Embryonic facial prominence (tissue), 1 donor: ENCODE measurements at regions not wholly inside any gene's neighbourhood (a gene's known extent, or its start where the extent isn't known, plus 50 kb on each side); places are given as distances from the start of the nearest gene placed in this dataset.

ENCODE experiments used
- DNase-seq: peaks from one replicate; pipeline ENCODE4 v3.0.0-alpha.2; 2016; ENCODE audit errors: extremely low spot score

DNA sequence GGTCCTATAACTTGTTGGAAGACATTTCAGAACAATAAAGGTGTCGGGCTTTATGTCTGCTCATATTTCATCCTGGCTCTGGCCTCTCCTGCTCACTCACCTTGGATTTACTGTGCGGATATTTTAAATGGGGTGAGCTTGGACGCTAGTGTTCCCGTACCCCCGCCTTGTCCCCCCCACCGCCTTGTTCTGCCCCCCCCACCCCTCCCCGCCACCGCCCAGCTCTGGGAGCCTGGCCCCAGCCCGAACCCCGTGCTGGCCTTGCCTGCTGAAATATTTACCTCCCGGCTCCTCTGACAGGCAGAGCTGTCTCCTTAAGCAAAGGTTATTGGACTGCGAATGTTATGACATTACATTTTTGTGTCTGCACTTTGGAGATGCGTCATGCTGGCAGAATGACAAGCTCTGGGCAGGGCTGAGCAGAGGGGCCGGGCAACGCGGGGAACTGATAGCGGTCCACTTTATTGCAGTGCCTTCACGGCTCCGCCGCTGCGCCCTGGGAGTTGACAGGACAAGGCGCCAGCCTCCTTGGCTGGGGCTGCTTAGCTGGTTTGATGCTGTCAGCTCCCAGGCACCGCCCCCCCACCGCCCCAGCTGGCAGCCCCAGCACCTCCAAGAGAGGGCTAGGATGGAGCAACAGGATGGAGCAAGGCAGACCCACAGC is 222.5 kb upstream of the GSE1 start:
- no peak for DNase-seq

DNA sequence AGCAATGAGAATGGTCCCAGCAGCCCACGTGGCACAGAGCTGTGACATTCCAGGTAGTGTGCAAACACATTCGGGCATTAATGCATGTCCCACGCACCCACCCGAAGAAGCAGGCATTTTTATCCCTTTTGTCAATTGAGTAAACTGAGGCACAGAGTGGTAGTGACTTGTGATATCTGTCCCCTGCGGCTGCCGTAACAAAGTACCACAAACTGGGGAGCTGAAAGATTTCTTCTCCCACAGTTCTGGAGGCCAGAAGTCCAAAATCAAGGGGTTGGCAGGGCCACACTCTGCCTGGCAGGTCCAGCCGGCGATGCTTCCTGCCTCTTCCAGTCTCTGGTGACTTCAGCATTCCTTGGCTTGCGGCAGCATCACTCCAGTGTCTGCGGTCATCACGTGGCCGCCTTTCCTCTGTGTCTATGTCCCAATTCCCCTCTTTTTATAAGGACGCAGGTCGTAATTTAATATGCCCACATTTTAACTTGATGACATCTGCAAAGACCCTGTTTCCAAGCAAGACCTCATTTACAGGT is 221.9 kb upstream of the GSE1 start:
- no peak for DNase-seq

DNA sequence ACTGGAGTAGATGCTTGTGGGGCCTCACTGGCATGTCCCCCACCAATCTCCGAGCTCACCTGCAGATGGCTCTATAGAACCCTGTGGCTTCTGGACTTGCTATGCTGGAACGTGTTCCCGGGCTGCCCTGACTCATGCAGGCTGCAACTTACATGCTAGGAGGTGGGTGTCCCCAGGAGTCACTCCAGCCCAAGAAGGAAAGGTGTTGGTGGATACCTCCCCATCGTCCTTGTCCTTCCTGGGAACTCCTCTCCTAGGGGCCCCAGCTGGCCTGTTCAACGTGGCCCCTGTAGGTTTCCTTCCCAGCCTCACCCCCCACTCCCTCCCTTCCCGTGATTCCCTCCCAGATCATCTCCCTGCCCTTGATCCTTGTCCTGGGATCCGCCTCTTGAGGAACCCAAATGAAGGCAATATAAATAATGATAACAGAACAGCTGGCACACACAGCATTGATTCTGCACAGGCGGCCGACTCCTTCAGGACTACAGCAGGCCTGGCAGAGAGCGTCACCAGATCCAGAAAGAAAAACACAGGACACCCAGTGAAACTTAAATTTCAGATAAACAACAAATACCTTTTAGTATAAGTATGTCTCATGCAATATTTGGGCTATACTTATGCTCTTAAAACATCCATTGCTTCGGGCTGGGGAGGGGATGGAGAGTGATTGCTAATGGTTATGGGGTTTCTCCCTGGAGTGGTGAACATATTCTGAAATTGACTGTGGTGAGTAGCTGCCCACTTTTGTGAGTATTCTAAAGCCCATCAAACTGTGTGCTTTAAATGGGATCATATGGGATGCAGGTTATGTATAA is 221.1 kb upstream of the GSE1 start:
- DNase-seq: no peak

DNA sequence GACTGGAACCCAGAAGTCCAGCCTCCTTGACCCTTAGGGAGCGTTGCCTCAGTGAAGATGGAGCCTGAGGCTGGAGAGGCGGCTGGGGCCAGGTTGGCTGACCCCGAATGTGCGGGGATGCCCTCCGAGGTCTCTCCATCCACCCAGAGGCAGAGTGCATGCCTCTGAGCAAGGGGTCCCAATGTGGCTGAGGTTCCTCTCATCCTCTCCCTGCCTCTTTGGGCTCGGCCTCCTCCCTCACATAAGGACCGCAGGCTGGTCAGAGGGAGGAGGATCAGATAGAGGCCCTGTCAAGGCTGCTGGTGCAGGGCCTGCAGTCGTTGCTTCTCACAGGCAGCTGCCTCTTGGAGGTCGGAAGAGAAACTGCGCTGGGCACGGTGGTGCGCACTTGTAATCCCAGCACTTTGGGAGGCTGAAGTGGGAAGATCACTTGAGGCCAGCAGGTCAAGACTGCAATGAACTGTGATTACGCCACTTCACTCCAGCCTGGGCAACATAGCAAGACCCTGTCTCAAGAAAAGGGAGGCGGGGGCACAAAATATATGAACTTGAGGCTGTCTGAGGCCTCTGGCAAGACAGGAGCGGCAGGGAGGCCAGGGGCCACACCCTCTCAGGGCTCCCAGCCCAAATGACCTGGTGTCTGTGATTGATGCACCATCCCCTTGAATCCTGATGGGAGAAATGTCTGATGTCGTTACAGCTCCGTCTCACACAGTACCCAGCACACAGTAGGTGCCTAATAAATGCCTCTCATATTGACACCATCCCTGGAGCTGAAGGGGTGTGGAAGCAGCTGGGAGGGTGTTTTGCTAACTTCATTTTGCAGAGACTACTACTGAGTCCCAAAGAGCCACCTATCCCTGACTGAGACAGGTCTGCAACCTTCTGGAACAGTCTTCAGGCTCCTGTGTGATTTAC is 220.1 kb upstream of the GSE1 start:
- no peak for DNase-seq

DNA sequence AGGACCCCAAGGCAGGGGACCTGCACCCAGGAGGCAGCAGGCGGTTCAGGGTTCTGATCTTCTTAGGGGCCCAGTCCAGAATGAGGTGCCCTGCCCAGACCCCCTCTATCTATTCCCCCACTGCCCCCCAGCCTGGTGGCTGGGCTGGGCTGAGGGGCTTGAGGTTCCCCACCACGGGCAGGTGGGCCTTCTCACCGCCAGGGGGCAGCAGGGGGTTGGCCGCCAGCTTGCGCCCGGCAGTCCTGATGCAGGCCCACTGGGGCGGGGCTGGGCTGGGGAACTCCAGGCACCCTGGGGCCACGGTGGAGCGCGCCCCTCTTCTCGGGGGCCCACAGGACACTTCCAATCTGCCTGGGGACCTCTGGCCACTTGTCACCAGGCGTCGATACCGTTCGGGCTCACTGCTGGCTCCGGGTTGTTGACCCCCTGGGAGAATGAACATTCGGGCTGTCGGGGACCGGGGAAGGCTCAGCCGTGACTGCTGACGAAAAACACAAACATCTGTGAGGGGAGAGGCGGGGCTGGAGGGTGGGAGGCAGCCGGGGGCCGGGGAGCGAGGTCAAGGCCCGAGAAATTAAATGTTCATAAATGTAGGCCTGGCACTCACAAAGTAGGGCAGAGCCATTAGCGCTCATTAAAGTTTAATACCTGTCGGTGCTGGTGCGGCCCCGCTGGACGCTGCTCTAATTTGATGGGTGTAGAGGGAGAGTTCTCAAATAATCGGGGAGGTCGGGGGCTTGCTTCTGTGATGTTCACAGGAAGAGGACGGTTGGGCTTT is 219.3 kb upstream of the GSE1 start:
- no peak for DNase-seq

DNA sequence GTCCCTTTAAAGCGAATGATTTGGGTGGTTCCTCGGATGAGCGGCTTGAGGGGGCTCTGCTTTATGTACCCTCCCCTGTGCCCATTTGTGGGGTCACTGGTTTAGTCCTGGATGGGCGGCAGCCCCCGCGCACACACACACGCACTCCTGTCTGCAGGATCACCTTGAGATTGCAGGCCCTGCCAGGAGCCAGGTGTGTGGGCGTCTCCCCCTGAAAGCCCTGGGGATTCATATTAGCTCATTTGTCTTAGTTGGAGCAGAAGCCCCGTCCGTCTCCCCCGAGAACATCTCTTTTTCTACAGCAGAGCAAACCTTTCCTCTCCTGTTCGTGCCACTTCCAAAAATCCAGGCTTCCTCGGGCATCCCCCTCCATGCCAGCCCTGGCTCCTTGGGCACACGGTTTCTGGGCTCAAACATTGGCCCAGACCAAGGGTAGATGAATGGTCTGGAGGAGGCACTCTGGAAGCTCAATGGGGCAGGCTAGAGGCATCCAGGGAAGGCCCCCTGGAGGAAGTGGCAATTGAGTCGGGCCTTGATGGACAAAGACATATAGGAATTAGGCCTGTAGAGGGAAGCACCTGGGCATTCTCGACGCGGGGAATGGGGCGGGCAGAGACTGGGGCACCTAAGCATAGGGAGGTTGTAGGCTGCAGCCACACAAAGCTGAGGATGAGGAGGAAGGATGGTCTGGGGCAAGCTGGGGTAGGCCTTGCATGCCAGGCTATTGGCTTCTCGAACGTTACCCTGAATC is 218.5 kb upstream of the GSE1 start:
- DNase-seq: no peak

DNA sequence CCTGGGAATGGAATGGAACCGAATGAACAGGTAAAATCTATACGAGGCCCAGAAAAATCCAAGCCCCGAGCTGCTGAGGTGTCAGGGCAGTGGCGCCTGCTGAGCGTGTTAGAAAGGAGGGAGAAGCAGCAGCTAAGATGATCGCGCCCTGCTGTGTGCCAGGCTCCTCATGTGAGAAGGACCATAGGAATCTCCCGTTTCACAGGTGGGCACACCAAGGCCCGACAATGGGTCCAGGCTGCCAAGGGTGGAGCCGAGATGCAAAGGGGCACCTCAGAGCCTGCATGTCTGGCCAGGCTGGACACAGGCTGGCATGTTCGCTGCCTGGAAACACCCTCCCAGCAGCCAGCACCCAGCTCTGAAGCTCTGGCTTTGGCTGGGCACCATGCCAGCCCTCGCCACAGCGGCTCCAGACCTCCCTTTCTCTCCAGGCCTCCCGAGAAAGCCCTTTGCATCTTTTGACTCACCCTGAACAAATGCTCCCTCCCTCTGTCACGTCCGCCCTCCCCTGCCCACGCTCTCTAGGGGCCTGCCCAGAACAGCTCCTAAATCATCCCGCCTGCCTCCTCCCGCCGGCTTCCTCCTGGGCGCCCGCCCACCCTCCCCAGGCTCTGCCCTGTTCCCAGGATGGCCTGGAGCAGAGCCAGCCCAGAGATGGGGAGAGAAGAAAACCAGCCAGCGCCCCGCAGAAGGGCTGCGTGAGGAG is 217.8 kb upstream of the GSE1 start:
- no peak for DNase-seq

DNA sequence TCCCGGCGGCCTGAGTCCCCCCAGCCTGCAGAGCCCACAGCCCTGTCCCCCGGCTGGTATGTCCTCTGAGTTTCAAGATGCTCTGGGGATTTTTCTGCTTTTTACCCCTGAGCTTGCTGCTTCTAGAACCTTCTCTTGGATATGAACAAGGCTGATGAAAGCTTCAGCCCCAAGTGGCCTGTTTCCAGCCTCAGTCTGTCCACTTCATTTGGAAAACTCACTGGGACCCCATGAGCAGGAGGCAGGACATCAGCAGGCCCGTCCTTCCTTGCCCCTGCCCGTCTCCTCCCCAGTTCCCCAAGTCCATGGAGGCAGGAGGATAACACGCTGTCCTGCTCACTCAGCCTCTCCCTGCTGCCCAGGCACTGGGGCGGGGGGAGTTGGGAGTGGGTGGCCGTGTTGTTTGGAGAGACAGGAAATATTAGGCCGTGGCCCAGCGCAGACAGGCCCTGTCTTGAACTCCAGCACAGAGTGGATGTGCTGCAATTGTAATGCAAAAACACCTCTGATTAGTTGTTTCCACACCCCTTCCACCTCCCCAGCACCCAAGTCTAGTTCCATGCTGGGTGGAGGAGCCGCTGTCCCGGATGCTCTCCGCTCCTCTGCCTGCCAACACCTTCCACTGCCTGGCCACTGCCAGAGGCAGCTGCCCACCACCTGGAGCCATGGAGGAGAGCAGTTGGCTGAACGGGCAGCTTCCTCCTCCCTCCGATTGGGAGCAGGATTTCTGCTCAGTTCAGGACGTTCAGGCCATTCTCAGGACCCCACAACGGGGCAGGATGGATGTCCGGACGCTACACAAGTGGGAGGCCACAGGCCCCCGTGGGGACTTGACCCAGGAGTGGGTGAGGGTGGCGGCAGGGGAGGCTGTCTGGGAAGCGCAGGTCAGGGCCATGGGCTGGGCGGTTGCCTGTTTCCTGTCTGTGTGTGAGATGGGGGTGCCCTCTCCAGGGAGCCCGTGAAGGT is 216.9 kb upstream of the GSE1 start:
- DNase-seq: no peak

DNA sequence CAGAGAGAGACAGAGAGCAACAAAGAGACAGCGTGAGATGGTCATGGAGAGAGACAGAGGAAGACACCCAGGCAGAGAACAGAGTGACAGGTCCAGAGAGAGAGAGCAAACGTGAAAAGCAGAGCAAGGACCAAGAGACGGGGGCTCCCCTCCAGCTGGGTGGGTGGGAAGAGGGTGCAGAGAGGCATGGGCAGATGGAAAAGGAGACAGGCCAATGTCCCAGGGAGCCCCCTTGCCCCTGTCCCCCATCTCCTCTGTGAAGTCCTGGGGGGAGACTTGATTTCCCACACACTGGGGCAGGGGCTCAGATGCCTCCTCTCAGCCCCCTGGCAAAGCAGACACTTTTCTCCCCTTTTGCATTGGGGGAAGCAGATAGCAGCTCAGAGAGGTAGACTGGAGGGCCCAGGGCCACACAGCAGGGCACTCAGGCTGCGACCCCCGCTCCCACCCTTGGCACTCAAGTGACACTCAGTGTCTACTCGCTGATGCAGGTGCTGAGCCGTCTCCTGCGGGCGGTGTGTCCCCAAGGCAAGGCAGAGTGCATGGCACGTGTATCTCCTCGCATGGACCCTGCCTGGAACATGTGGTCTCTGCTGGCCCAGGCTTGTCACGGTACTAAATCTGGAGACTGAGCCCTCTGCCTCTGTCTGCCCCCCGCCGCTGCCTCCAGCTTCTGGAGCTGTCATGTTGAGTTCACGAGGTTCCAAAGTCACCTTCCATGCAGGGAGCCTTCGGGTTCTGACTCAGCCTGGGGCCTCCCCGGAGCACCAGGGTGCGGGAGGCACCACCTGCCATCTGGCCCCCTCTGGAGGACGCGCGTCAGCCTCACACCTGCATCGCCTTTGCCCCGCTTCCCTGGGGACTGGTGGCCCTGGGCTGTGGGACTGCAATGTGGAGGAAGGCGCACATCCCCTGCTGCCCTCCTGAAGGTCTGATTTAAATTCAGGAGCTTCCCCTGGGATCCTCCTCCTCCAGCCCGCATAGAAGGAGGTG is 215.9 kb upstream of the GSE1 start:
- no peak for DNase-seq

DNA sequence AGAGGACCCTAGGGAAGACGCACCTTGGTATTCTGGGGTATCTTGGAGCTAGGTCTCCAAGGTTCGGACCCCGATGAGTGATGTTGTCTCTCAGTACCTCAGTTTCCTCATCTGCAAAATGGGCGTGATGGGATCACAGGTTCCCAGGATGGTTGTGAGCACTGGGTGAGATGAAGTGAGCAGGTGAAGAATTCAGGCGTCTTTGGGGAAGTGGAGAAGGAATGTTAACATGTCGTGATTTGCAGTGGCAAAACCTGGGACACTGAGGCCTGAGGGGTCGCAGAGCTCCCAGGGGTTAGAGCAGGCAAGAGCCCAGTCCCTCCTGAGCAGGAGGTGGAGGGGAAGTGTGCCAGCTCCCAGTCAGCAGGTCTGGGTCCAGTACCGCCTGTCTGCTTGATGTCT is 215.1 kb upstream of the GSE1 start:
- no peak for DNase-seq

DNA sequence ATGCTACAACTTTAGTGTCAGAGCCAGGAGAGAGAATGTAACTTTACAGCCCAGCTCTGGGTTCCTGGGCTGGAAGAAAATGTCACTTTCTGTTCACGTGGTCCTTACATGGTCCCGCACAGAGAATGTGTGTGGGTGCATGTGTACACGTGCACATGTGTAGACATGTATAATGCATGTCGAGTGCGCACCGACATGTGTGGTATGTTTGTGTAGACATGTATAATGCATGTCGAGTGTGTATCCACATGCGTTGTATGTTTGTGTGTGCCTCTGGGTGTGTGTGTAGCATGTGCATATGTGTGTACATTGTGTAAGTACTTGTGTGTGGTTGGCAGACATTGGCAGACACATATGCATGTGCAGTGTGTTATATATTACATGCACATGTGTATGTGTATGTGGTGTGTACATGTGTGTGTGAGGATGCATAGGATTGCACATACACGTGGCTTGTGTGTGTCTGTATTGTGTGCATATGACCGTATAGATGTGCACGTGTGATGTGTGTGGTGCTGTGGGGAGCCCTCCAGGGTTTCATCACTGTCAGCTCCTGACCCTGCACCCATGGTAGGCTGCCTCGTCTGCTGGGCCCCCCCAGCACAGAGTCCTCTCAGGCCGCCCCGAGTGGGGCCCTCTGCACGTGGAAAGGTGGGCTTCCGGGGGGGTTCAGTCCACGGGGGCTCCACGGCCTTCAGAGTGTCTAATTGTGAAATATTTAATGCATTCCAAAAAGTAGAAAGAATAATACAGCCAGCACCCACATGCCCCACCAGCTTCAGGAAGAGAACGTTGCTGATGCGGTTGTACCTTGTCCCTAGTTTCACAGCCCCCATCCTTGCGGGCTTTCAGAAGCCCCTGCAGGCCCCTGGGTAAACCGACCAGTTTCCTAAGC is 214.2 kb upstream of the GSE1 start:
- DNase-seq: no peak

DNA sequence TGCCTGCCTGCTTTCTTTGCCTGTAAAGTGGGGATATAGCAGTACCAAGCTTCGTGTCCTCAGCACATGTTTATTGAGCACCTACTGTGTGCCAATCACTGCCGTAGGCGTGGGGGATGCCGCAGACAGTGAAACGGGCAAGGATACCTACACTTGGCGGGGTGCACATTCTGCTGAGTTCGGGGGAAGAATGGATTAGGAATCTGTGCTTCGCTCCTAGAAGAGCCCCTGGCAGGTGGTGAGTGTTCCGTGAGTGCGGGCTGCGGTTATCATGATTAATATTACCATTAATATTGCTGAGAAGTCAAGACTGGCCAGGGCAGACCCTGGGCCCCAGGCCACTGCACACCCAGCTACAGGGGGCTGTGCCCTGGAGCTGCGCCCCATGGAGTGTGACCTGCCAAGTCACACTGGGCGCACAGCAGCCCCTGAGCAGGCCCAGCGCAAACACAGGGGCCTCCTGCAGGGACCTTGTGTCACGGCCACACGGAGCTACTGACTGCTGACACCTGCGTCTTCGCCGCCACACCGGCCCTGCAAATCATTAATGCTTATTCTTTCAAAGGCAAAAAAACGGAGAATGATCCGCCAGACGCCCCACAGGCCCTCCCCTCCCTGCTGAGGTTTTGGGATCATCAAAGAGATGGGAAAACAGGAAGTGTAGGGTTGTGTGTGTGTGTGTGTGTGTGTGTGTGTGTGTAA is 213.4 kb upstream of the GSE1 start:
- no peak for DNase-seq

DNA sequence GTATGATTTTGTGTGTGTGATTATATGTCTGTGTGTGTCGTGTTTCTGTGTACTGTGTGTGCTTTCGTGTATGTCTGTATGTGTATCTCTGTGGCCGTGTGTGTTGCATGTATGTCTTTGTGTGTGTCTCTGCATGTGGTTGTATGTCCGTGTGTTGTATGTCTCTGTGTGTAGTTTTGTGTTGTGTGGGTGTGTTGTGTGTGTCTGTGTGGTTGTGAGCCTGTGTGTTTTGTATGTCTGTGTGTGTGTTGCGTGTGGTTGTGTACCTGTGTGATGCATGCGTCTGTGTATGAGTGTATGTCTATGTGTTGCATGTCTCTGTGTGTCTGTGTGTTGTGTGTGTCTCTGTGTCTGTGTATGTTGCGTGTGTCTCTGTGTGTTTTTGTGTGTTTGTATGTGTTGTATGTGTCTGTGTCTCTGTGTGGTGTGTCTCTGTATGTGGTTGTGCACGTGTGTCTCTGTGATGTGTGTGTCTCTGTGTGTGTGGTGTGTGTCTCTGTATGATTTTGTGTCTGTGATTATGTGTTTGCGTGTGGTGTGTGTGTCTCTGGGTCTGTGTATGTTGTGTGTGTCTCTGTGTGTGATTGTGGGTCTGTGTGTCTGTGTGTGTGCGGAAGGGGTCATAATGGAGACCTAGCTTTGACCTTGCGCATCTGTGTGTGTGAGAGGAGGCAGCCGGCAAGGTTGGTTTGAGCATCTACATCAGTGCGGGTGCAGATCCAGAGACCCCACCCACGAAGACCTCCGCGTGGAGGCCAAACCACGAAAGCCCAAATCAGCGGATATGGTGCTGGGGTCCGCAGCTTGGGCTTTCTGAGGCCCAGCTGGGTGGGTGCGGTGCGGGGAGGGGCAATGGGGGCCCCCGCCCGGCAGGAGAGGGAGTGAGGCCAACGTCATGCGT is 212.6 kb upstream of the GSE1 start:
- DNase-seq: no peak

DNA sequence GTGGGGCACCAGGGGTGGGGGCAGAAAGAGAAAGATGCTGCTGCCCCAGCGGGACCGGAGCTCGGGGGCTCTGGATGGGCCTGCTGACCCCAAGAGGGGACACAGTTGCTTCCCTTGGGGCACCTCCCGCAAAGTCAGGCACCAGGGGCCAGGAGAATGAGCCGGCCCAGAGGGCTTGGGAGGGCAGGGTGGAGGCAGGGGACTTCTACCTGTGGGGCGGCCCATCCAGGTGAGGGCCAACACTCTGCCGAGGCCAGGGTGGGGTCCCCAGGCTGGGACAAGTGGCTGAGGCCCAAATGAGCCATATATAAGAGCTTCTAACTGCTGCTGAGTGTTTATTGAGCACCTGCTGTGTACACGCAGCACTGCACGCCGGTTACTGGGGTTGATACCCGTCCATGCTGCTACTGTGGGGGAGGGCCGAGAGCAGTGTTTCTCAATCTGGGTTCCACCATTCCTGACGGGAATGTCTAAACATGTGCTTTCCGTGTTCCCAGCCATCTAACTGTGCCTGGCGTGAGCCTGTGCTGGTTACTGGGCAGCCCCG is 211.7 kb upstream of the GSE1 start:
- no peak for DNase-seq
